OCI-LY1 (cell line): ENCODE measurements at regions not wholly inside any gene's neighbourhood (a gene's known extent, or its start where the extent isn't known, plus 50 kb on each side); places are given as distances from the start of the nearest gene placed in this dataset.

Experiments
- H2AFZ ChIP-seq: fragments of 200-600 bp; sonication (generic), shearing (Covaris generic); 2 replicates; pipeline ENCODE4 v1.6.0; 2014; ENCODE audit warnings: antibody characterized with exemption, mild to moderate bottlenecking, low read length
- H3F3A ChIP-seq: fragments of 200-600 bp; sonication (generic), shearing (Covaris generic); 2 replicates; pipeline ENCODE4 v1.6.0; 2014; ENCODE audit warnings: mild to moderate bottlenecking, antibody characterized with exemption, low read length, moderate library complexity; ENCODE audit not compliant: insufficient read depth
- H3K27ac ChIP-seq: fragments of 200-600 bp; sonication (generic); 2 replicates; pipeline ENCODE4 v1.5.1; 2014; ENCODE audit warnings: low read length, mixed run types, mild to moderate bottlenecking, low read depth; ENCODE audit not compliant: poor library complexity, severe bottlenecking
- H3K27me3 ChIP-seq: fragments of 200-600 bp; sonication (generic); 2 replicates; pipeline ENCODE4 v1.6.0; 2014; ENCODE audit warnings: antibody characterized with exemption, mild to moderate bottlenecking, low read length, moderate library complexity; ENCODE audit not compliant: insufficient read depth
- H3K36me3 ChIP-seq: fragments of 200-600 bp; sonication (generic); 2 replicates; pipeline ENCODE4 v1.6.1; 2014; ENCODE audit warnings: mild to moderate bottlenecking, antibody characterized with exemption, low read length, moderate library complexity, mixed read lengths; ENCODE audit not compliant: insufficient read depth
- H3K4me1 ChIP-seq: fragments of 200-600 bp; sonication (generic); 2 replicates; pipeline ENCODE4 v1.5.1; 2014; ENCODE audit warnings: mild to moderate bottlenecking, low read length, moderate library complexity; ENCODE audit not compliant: insufficient read depth, severe bottlenecking
- H3K4me2 ChIP-seq: fragments of 200-600 bp; sonication (generic), shearing (Covaris generic); 2 replicates; pipeline ENCODE4 v1.6.1; 2014; ENCODE audit warnings: low read length
- H3K4me3 ChIP-seq: fragments of 200-600 bp; sonication (generic); 2 replicates; pipeline ENCODE4 v1.5.1; 2014; ENCODE audit warnings: low read length, low read depth, mild to moderate bottlenecking, mixed read lengths; ENCODE audit not compliant: poor library complexity, severe bottlenecking
- H3K79me2 ChIP-seq: fragments of 200-600 bp; shearing (Covaris generic); 2 replicates; pipeline ENCODE4 v1.6.1; 2016; ENCODE audit warnings: mixed run types, low read length, mixed read lengths; ENCODE audit not compliant: insufficient read depth
- H3K9ac ChIP-seq: fragments of 200-600 bp; sonication (generic), shearing (Covaris generic); 2 replicates; pipeline ENCODE4 v1.6.1; 2014; ENCODE audit warnings: mild to moderate bottlenecking, low read length, mixed read lengths
- H3K9me2 ChIP-seq: fragments of 200-600 bp; sonication (generic), shearing (Covaris generic); 2 replicates; pipeline ENCODE4 v1.6.1; 2014; ENCODE audit warnings: low read depth, mild to moderate bottlenecking, low read length, mixed read lengths
- H3K9me3 ChIP-seq: fragments of 200-600 bp; shearing (Covaris generic); 2 replicates; pipeline ENCODE4 v1.6.1; 2014; ENCODE audit warnings: low read length, mixed read lengths
- H4K20me1 ChIP-seq: fragments of 200-600 bp; sonication (generic), shearing (Covaris generic); 2 replicates; pipeline ENCODE4 v1.6.0; 2016; ENCODE audit warnings: mild to moderate bottlenecking, low read length; ENCODE audit not compliant: insufficient read depth
- CTCF ChIP-seq: fragments of 200-600 bp; sonication (generic), shearing (Covaris generic); IDR thresholded peaks from 2 replicates; pipeline ENCODE4 v1.5.1; 2017; ENCODE audit warnings: mild to moderate bottlenecking, antibody characterized with exemption, low read length, moderate library complexity, mixed read lengths
- EZH2 ChIP-seq: fragments of 200-600 bp; sonication (generic), shearing (Covaris generic); IDR thresholded peaks from 2 replicates; pipeline ENCODE4 v1.8.0; 2017; ENCODE audit warnings: borderline replicate concordance, mixed run types, mild to moderate bottlenecking, antibody characterized with exemption, low read length, moderate library complexity, mixed read lengths

GRCh38 chr4:176963121-176963520, 170.4 kb upstream of the VEGFC start:
- Histone ChIP-seq H4K20me1 (no peaks in the 10 kb centered on the region), H3K27ac (no peak overlapping the region), H3K36me3 (no peaks in the 10 kb centered on the region), H3K79me2 (no peaks in the 10 kb centered on the region), H2AFZ (no peak overlapping the region), H3K4me1 (no peaks in the 10 kb centered on the region), H3K4me3 (no peak overlapping the region), H3K4me2 (no peak overlapping the region), H3K27me3 (no peaks in the 10 kb centered on the region), H3K9me2 (no peaks in the 10 kb centered on the region), H3K9me3 (no peaks in the 10 kb centered on the region), H3K9ac (no peak overlapping the region), H3F3A (no peaks in the 10 kb centered on the region)
- TF ChIP-seq CTCF (no peak), EZH2 (no peak)

GRCh38 chr4:176964116-176964691, 171.5 kb upstream of the VEGFC start:
- H3F3A ChIP-seq = no peaks in the 10 kb centered on the region
- H3K4me2 ChIP-seq = no peak overlapping the region
- H3K27me3 ChIP-seq = no peaks in the 10 kb centered on the region
- H3K79me2 ChIP-seq = no peaks in the 10 kb centered on the region
- no peak overlapping the region for H3K27ac ChIP-seq
- H4K20me1 ChIP-seq = no peaks in the 10 kb centered on the region
- no peak overlapping the region for H3K9ac ChIP-seq
- TF ChIP-seq EZH2 = no peak
- TF ChIP-seq CTCF = peak; percentile 62
- H3K36me3 ChIP-seq = no peaks in the 10 kb centered on the region
- H3K4me3 ChIP-seq = no peak overlapping the region
- H2AFZ ChIP-seq = no peak overlapping the region
- H3K4me1 ChIP-seq = no peaks in the 10 kb centered on the region
- no peaks in the 10 kb centered on the region for H3K9me2 ChIP-seq
- H3K9me3 ChIP-seq = no peaks in the 10 kb centered on the region

- Histone ChIP-seq H2AFZ (no peak overlapping the region), H3K27ac (no peak overlapping the region), H3K4me2 (no peak overlapping the region), H3K27me3 (no peaks in the 10 kb centered on the region), H3K4me1 (no peaks in the 10 kb centered on the region), H3F3A (no peaks in the 10 kb centered on the region), H3K9me2 (no peaks in the 10 kb centered on the region), H4K20me1 (no peaks in the 10 kb centered on the region), H3K9me3 (no peaks in the 10 kb centered on the region), H3K79me2 (no peaks in the 10 kb centered on the region), H3K4me3 (no peak overlapping the region), H3K36me3 (no peaks in the 10 kb centered on the region), H3K9ac (no peak overlapping the region)
- TF ChIP-seq CTCF (no peak), EZH2 (no peak)
Measured at GRCh38 chr4:176967586-176967985, 174.9 kb upstream of the VEGFC start.
